MM.1S (cell line): ENCODE measurements at regions not wholly inside any gene's neighbourhood (a gene's known extent, or its start where the extent isn't known, plus 50 kb on each side); places are given as distances from the start of the nearest gene placed in this dataset.

Experiments
- DNase-seq: peaks from one replicate; pipeline ENCODE4 v3.0.0-alpha.2; 2015
- H2AFZ ChIP-seq: fragments of 300-600 bp; sonication (generic); 2 replicates; pipeline ENCODE4 v1.6.0; 2016; ENCODE audit warnings: antibody characterized with exemption, low read length
- H3F3A ChIP-seq: fragments of 300-600 bp; sonication (generic); 2 replicates; pipeline ENCODE4 v1.6.1; 2016; ENCODE audit warnings: mild to moderate bottlenecking, antibody characterized with exemption, low read length, moderate library complexity, mixed read lengths; ENCODE audit not compliant: insufficient read depth
- H3K27ac ChIP-seq: fragments of 300-600 bp; sonication (generic); 2 replicates; pipeline ENCODE4 v1.5.1; 2016; ENCODE audit warnings: mild to moderate bottlenecking, low read length
- H3K27me3 ChIP-seq: fragments of 300-600 bp; sonication (generic); replicated peaks from 2 replicates; pipeline ENCODE4 v1.6.0; 2016; ENCODE audit warnings: low read length; ENCODE audit not compliant: insufficient read depth
- H3K36me3 ChIP-seq: fragments of 300-600 bp; sonication (generic); replicated peaks from 2 replicates; pipeline ENCODE4 v1.6.1; 2016; ENCODE audit warnings: mild to moderate bottlenecking, low read length, mixed read lengths; ENCODE audit not compliant: insufficient read depth
- H3K4me1 ChIP-seq: fragments of 300-600 bp; sonication (generic); 2 replicates; pipeline ENCODE4 v1.6.1; 2016; ENCODE audit warnings: low read length, mixed read lengths
- H3K4me2 ChIP-seq: fragments of 300-600 bp; sonication (generic); 2 replicates; pipeline ENCODE4 v1.6.0; 2016; ENCODE audit warnings: low read depth, low read length
- H3K4me3 ChIP-seq: fragments of 300-600 bp; sonication (generic); 2 replicates; pipeline ENCODE4 v1.5.1; 2016; ENCODE audit warnings: low read length, mixed read lengths
- H3K79me2 ChIP-seq: fragments of 300-600 bp; sonication (generic); 2 replicates; pipeline ENCODE4 v1.6.1; 2016; ENCODE audit warnings: mixed run types, low read length, mixed read lengths
- H3K9ac ChIP-seq: fragments of 300-600 bp; sonication (generic); 2 replicates; pipeline ENCODE4 v1.6.1; 2016; ENCODE audit warnings: low read length, mixed read lengths
- H3K9me2 ChIP-seq: fragments of 300-600 bp; sonication (generic); replicated peaks from 2 replicates; pipeline ENCODE4 v1.6.1; 2016; ENCODE audit warnings: mild to moderate bottlenecking, low read length, mixed read lengths; ENCODE audit not compliant: insufficient read depth
- H3K9me3 ChIP-seq: fragments of 300-600 bp; sonication (generic); replicated peaks from 2 replicates; pipeline ENCODE4 v1.6.1; 2016; ENCODE audit warnings: mild to moderate bottlenecking, low read length, mixed read lengths; ENCODE audit not compliant: insufficient read depth
- H4K20me1 ChIP-seq: fragments of 300-600 bp; sonication (generic); 2 replicates; pipeline ENCODE4 v1.6.1; 2016; ENCODE audit warnings: mild to moderate bottlenecking, low read length, moderate library complexity, mixed read lengths; ENCODE audit not compliant: insufficient read depth
- CTCF ChIP-seq: fragments of 300-600 bp; sonication (generic); IDR thresholded peaks from 2 replicates; pipeline ENCODE4 v1.5.1; 2016; ENCODE audit warnings: antibody characterized with exemption, low read length, mixed read lengths
- EZH2 ChIP-seq: fragments of 300-600 bp; sonication (generic); optimal IDR thresholded peaks from 2 replicates; pipeline ENCODE3; 2017; ENCODE audit warnings: low read depth, mild to moderate bottlenecking, antibody characterized with exemption, low read length, mixed read lengths
- EZH2phosphoT487 ChIP-seq: fragments of 300-600 bp; sonication (generic); IDR thresholded peaks from 2 replicates; pipeline ENCODE4 v1.6.1; 2018; ENCODE audit warnings: antibody characterized with exemption, low read length

GRCh38 chr3:107268469-107268868 is 108.8 kb upstream of the CCDC54 start:
- Histone ChIP-seq H3K27ac (no peak overlapping the region), H2AFZ (no peak overlapping the region), H3K36me3 (no peaks in the 10 kb centered on the region), H3K4me1 (peaks cover 4% of the 10 kb centered on the region; the same call in 1 of the 2 replicates), H3K9me3 (no peaks in the 10 kb centered on the region), H3K9me2 (no peaks in the 10 kb centered on the region), H3K79me2 (no peaks in the 10 kb centered on the region), H3K9ac (no peak overlapping the region), H3F3A (no peaks in the 10 kb centered on the region), H3K4me3 (no peak overlapping the region), H4K20me1 (no peaks in the 10 kb centered on the region), H3K4me2 (no peak overlapping the region), H3K27me3 (no peaks in the 10 kb centered on the region)
- no peak for DNase-seq
- TF ChIP-seq CTCF (no peak), EZH2phosphoT487 (no peak), EZH2 (no peak)

GRCh38 chr3:107269136-107269535 is 108.1 kb upstream of the CCDC54 start:
- no peak for TF ChIP-seq EZH2
- no peak for TF ChIP-seq CTCF
- no peaks in the 10 kb centered on the region for H3K27me3 ChIP-seq

GRCh38 chr3:107271787-107272387 is 105.4 kb upstream of the CCDC54 start:
- H3K9me3 ChIP-seq = no peaks in the 10 kb centered on the region
- no peaks in the 10 kb centered on the region for H4K20me1 ChIP-seq
- no peaks in the 10 kb centered on the region for H3K27me3 ChIP-seq
- no peak overlapping the region for H2AFZ ChIP-seq
- H3K9me2 ChIP-seq = no peaks in the 10 kb centered on the region
- DNase-seq = peak; percentile 49
- no peak overlapping the region for H3K27ac ChIP-seq
- no peaks in the 10 kb centered on the region for H3K4me1 ChIP-seq
- H3F3A ChIP-seq = no peaks in the 10 kb centered on the region
- no peaks in the 10 kb centered on the region for H3K79me2 ChIP-seq
- no peak overlapping the region for H3K9ac ChIP-seq
- TF ChIP-seq CTCF (peak; percentile 69), EZH2 (no peak)
- H3K4me2 ChIP-seq = no peak overlapping the region
- H3K4me3 ChIP-seq = no peak overlapping the region
- no peaks in the 10 kb centered on the region for H3K36me3 ChIP-seq

More at GRCh38 chr3:107269136-107269535, 108.1 kb upstream of the CCDC54 start:
- H3K4me1 ChIP-seq = no peaks in the 10 kb centered on the region
- no peaks in the 10 kb centered on the region for H3K36me3 ChIP-seq
- H3K79me2 ChIP-seq = no peaks in the 10 kb centered on the region
- no peaks in the 10 kb centered on the region for H3K9me2 ChIP-seq
- H3F3A ChIP-seq = no peaks in the 10 kb centered on the region
- no peak overlapping the region for H3K4me2 ChIP-seq
- no peaks in the 10 kb centered on the region for H4K20me1 ChIP-seq
- H3K9me3 ChIP-seq = no peaks in the 10 kb centered on the region
- no peak overlapping the region for H3K27ac ChIP-seq
- H3K4me3 ChIP-seq = no peak overlapping the region
- no peak overlapping the region for H2AFZ ChIP-seq
- DNase-seq = no peak
- H3K9ac ChIP-seq = no peak overlapping the region
